GM23248 (cell line): ENCODE measurements at regions not wholly inside any gene's neighbourhood (a gene's known extent, or its start where the extent isn't known, plus 50 kb on each side); places are given as distances from the start of the nearest gene placed in this dataset.

Experiments
- EZH2 ChIP-seq: fragments of 200-600 bp; sonication (generic); IDR thresholded peaks from 2 replicates; pipeline ENCODE4 v1.6.1; 2018; ENCODE audit warnings: antibody characterized with exemption, mild to moderate bottlenecking; ENCODE audit not compliant: insufficient read depth, poor library complexity, severe bottlenecking
- EZH2phosphoT487 ChIP-seq: fragments of 200-600 bp; sonication (generic); IDR thresholded peaks from 2 replicates; pipeline ENCODE4 v1.6.1; 2018; ENCODE audit warnings: antibody characterized with exemption, moderate library complexity, mild to moderate bottlenecking, low read depth; ENCODE audit not compliant: insufficient read depth

- TF ChIP-seq EZH2phosphoT487, result no peak
- no peak for TF ChIP-seq EZH2
Observed at GRCh38 chr4:125101719-125102118, 213.0 kb upstream of the FAT4 start.
